Smooth muscle cell (in vitro differentiated cells): ENCODE measurements at regions not wholly inside any gene's neighbourhood (a gene's known extent, or its start where the extent isn't known, plus 50 kb on each side); places are given as distances from the start of the nearest gene placed in this dataset.

Experiments used
- DNase-seq: peaks from one replicate; lab custom pipeline; 2025; ENCODE audit not compliant: unreplicated experiment; lab: John Stamatoyannopoulos, UW
- H2AFZ ChIP-seq: fragments of 200-600 bp; sonication (generic); 2 replicates; pipeline ENCODE4 v1.6.0; 2016; ENCODE audit warnings: antibody characterized with exemption, low read depth, mild to moderate bottlenecking
- H3F3A ChIP-seq: fragments of 200-600 bp; sonication (generic); 2 replicates; pipeline ENCODE4 v1.6.0; 2017; ENCODE audit warnings: antibody characterized with exemption, low read depth
- H3K27ac ChIP-seq: fragments of 200-600 bp; sonication (generic); 2 replicates; pipeline ENCODE4 v1.5.1; 2016; ENCODE audit warnings: low read depth, mild to moderate bottlenecking
- H3K27me3 ChIP-seq: fragments of 200-600 bp; sonication (generic); 2 replicates; pipeline ENCODE4 v1.6.1; 2016; ENCODE audit warnings: low read depth, mild to moderate bottlenecking
- H3K36me3 ChIP-seq: fragments of 200-600 bp; sonication (generic); 2 replicates; pipeline ENCODE4 v1.5.1; 2016; ENCODE audit warnings: low read depth
- H3K4me1 ChIP-seq: fragments of 200-600 bp; sonication (generic); 2 replicates; pipeline ENCODE4 v1.5.1; 2016; ENCODE audit warnings: low read depth
- H3K4me2 ChIP-seq: fragments of 200-600 bp; sonication (generic); 2 replicates; pipeline ENCODE4 v1.6.0; 2016; ENCODE audit warnings: mild to moderate bottlenecking
- H3K4me3 ChIP-seq: fragments of 200-600 bp; sonication (generic); 2 replicates; pipeline ENCODE4 v1.5.1; 2016; ENCODE audit warnings: mild to moderate bottlenecking
- H3K79me2 ChIP-seq: fragments of 200-600 bp; sonication (generic); 2 replicates; pipeline ENCODE4 v1.6.0; 2016; ENCODE audit warnings: low read depth, mild to moderate bottlenecking
- H3K9ac ChIP-seq: fragments of 200-600 bp; sonication (generic); 2 replicates; pipeline ENCODE4 v1.6.0; 2016; ENCODE audit warnings: low read depth
- H3K9me3 ChIP-seq: fragments of 200-600 bp; sonication (generic); replicated peaks from 2 replicates; pipeline ENCODE4 v1.5.1; 2016; ENCODE audit warnings: low read depth
- H4K20me1 ChIP-seq: fragments of 200-600 bp; sonication (generic); 2 replicates; pipeline ENCODE4 v1.6.0; 2016; ENCODE audit warnings: low read depth
- CTCF ChIP-seq: fragments of 200-600 bp; sonication (generic); IDR thresholded peaks from 2 replicates; pipeline ENCODE4 v1.5.1; 2017; ENCODE audit warnings: borderline replicate concordance, mild to moderate bottlenecking, antibody characterized with exemption; ENCODE audit not compliant: insufficient read depth, poor library complexity, severe bottlenecking
- WGBS: methylation state at CpG from one replicate; pipeline ENCODE4 v1.1.7; 2016; ENCODE audit warnings: low lambda C conversion rate; 5-methylcytosine and 5-hydroxymethylcytosine counted together

DNA sequence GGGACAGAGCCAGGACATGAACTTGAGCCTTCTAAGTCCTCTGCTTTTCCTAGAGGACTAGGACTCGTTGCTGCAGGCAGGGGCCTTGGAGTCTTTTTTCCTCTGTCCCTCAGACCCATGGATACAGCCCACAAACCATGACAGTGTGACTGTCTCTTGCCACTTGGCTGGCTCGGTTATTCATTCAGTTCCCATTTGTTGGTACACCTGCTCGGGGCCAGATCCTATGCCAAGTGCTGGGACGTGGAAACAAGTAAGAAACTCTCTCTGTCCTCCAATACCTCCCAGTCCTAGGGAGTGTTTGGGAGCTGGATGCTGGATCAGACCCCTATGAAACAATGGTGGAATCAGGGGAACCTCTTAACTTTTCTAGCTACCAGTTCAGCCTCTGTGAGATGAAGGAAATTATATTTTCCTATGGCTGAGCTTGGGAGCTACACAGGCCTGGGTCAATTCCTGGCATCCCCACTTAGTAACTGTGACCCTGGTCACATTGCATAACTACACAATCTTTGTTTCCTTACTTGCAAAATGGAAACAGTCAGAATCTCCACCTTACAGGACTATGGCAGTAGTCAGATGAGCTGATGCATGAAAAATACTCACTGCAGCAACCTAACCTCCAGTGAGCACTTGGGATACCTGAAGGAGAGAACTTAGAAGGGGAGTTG lies 106.3 kb upstream of the VRK1 start:
- no peaks in the 10 kb centered on the region for H3K79me2 ChIP-seq
- no peaks in the 10 kb centered on the region for H4K20me1 ChIP-seq
- no peaks in the 10 kb centered on the region for H3K36me3 ChIP-seq
- no peak overlapping the region for H3K9ac ChIP-seq
- H3K4me2 ChIP-seq: no peak overlapping the region
- TF ChIP-seq CTCF: no peak
- H2AFZ ChIP-seq: no peak overlapping the region
- no peaks in the 10 kb centered on the region for H3K4me1 ChIP-seq
- H3K27ac ChIP-seq: no peak overlapping the region
- WGBS: 83% methylated on average over 4 of the region's 4 CpGs
- no peaks in the 10 kb centered on the region for H3K27me3 ChIP-seq
- no peak for DNase-seq
- H3K9me3 ChIP-seq: no peaks in the 10 kb centered on the region
- no peaks in the 10 kb centered on the region for H3F3A ChIP-seq
- no peak overlapping the region for H3K4me3 ChIP-seq

DNA sequence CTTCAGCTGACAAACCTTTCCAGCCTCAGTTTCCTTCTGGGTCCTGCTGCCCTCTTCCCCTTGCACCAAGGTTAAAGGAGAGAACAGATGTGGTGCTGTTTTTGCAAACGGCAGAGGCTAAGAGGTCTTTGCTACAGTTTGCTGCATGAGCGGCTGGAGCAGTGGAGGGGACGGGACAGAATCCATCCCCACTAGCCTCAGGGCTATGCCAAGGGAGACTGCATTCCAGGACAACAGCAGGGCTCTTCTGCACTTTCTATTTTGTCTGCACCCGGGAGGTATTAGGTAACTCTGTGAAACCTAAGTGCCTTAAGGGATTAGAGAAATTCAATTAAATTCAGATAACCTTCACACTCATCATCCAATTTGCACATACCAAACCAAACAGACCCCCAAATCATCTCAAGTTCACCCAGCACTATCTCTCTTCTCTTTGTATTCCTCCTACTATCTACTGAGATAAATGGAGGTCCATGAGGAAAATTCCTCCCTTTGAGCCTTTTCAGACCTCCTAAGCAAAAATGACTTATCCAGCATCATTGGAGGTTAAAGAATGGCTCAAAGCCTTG lies 103.8 kb upstream of the VRK1 start:
- Histone ChIP-seq H4K20me1 (no peaks in the 10 kb centered on the region), H3K79me2 (no peaks in the 10 kb centered on the region), H3K4me3 (no peak overlapping the region), H3K36me3 (no peaks in the 10 kb centered on the region), H3K4me1 (no peaks in the 10 kb centered on the region), H3K9ac (no peak overlapping the region), H3K9me3 (no peaks in the 10 kb centered on the region), H2AFZ (no peak overlapping the region), H3K27me3 (no peaks in the 10 kb centered on the region), H3K27ac (no peak overlapping the region), H3K4me2 (no peak overlapping the region), H3F3A (no peaks in the 10 kb centered on the region)
- no peak for DNase-seq
- WGBS: 62% methylated on average over 4 of the region's 4 CpGs
- TF ChIP-seq CTCF: no peak

GRCh38 chr14:96693987-96694386 lies 103.2 kb upstream of the VRK1 start:
- Histone ChIP-seq H3K4me1 (no peaks in the 10 kb centered on the region), H3K27ac (no peak overlapping the region), H4K20me1 (no peaks in the 10 kb centered on the region), H3K9me3 (no peaks in the 10 kb centered on the region), H3K79me2 (no peaks in the 10 kb centered on the region), H3K36me3 (no peaks in the 10 kb centered on the region), H2AFZ (no peak overlapping the region), H3F3A (no peaks in the 10 kb centered on the region), H3K4me2 (no peak overlapping the region), H3K4me3 (no peak overlapping the region), H3K9ac (no peak overlapping the region), H3K27me3 (no peaks in the 10 kb centered on the region)
- DNase-seq: no peak
- 62% methylated on average over 4 of the region's 4 CpGs for WGBS
- no peak for TF ChIP-seq CTCF
